HPDE6-E6E7 (cell line): ENCODE measurements at regions not wholly inside any gene's neighbourhood (a gene's known extent, or its start where the extent isn't known, plus 50 kb on each side); places are given as distances from the start of the nearest gene placed in this dataset.
"Not testable (repeated sequence)": the region's sequence is repeated elsewhere in the genome, so short reads cannot be mapped to it uniquely, and the experiment has no call there.

Experiments used
- DNase-seq: peaks from one replicate; pipeline ENCODE4 v3.0.0; 2011; ENCODE audit warnings: missing footprints; ENCODE audit errors: extremely low spot score

DNA sequence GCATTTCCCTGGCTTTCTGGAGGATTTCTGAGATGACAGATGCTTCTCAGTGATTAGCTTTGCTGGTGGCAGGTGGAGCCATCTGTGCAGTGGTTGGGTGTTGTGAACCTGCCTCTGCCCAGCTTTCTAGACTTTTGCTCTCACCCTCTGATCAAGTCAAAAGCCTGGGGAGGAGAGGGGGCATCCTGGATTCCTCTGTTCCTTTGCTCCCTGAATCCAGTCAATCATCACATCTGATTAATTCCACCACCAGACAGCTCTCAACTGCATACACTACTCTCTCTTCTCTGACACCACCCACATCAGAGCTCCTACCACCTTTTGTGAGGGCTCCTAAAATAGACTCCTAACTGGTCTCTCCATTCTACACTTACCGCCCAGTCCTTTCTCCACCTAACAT, 283.5 kb downstream of the WDR11 start:
- no peak for DNase-seq

DNA sequence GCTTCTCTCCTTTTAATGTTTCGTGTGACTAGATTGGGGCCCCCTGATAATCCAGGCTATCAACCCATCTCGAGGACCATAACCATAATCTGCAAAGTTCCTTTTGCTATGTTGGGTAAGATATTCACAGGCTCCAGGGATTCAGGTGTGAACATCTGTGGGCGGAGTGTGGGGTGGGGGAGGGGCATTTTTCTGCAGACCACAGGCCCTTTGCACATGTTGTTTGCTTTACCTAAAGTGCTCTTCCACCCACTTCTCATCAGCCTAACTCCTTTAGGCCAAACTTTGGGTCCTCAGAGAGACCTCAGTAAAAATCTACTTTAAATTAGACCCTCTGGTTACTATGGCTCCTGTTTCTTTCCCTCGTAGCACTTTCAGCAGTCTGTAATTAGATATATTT, 284.4 kb downstream of the WDR11 start:
- DNase-seq, result no peak

DNA sequence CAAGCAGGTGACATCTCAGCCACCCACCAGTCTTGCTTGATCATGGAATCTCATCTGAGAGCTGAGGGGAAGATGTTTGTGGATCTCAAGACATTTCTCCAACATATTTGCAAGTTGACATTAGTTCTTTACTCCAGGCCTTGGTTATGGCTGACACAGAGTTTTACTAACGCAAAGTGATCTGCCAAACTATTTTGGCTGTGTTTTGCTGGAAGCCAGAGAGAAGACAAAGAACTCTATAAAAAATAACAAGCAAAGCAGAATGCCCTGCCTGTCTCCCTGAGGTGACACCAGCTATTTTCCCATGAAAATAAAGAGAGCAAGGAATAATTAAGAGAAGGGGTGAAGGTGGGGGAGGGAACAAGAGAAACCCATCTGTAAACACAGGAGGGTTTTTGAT, 286.4 kb downstream of the WDR11 start:
- no peak for DNase-seq

DNA sequence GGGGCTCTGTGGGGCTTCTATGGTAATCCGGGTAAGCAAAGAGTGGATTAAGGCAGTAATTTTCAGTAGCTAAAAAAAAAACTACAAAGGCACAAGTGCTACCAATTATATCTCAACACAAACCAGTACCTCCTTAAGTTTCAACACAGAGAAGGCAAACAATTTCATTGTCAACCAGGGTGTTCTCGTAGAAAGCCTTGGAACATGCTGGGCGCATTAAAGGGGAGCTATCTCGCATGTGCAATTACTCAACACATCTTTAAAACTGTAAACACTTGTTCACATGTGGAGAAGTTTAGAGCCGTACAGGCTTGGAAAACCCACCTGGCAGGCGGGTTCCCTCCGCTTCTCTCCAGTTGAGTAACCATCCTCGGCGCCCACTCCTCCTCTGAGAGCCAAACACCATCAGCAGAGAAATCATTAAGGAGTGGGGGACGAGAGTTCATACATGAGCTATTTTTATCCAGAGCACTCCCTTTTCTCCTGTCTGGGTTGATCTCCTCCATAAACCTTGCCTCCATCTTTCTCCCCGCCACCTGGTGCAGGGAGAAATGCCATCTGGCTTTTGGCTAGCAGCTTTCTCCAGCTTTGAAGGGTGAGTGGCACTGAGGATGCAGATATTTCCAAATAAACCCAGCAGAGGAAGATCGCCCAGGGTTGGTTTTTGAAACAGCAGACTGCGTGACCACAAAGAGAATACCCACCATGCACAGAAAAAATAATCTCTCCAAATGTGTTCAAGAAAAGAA, 287.1 kb downstream of the WDR11 start:
- no peak for DNase-seq

DNA sequence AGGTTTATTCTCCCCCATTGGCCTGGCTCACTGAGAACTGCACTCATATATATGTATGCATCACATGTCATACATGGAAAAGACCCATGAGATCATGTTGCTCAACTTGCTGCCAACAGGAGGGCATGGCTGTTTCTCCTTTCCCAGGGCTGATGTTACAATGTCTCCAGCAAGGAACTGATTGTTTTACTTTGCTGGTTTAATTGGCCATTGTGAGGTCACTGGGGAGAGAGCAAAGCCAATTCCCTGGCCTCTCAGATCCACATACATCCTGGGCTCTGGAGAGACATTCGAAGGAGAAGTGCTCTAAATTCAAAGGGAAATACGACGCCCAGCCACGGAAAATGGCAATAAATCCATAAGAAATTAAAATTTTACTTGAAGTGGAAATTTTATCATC, 287.8 kb downstream of the WDR11 start:
- DNase-seq, result no peak

DNA sequence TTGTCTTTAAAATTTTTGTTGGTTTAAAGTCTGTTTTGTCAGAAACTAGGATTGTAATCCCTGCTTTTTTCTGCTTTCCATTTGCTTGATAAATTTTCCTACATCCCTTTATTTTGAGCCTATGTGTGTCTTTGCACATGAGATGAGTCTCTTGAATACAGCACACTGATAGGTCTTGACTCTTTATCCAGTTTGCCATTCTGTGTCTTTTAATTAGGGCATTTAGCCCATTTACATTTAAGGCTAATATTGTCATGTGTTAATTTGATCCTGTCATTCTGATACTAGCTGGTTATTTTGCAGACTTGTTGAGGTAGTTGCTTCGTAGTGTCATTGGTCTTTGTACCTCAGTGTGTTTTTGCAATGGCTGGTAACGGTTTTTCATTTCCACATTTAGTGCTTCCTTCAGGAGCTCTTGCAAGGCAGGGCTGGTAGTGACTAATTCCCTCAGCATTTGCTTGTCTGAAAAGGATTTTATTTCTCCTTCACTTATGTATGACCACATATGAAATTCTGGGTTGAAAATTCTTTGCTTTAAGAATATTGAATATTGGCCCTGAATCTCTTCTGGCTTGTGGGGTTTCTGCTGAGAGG, 294.7 kb downstream of the WDR11 start:
- not testable (repeated sequence) for DNase-seq

DNA sequence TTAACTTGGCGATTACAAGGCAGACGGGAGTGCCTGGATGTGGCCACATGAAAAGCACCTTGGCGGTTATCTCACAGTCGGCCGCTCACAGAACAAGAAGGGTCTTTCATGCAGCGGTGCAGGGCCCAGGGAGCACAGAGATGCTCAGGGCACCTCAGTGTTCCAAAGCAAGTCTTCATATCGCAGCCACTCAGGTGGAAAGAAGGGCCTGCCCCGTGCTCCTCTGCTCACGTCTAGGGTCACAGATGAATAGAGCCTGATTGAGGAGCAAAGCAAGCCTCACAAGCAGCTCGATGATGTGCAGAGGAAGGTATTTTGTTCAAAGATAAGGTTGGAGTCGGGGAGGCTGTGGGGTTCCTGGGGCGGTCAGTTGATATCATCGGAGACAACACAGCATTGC, 297.8 kb downstream of the WDR11 start:
- no peak for DNase-seq

DNA sequence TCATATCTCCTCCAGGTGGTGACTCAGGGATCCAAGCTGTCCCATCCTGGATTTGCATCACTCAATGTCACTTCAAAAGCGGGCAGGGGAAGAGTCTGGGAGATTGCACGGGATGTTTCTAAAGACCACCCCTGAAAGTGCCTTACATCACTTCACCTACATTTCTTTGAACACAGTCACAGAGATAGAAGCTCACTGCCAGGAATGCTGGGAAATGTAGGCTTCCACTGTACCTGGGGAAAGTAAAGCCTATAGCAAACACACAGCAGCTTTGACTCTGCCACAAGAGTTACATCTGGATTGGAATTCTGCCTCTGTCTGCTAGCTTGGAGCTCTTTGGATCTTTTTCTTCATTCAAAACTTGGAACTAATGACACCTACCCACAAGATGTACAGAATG, 300.9 kb downstream of the WDR11 start:
- DNase-seq, result no peak

DNA sequence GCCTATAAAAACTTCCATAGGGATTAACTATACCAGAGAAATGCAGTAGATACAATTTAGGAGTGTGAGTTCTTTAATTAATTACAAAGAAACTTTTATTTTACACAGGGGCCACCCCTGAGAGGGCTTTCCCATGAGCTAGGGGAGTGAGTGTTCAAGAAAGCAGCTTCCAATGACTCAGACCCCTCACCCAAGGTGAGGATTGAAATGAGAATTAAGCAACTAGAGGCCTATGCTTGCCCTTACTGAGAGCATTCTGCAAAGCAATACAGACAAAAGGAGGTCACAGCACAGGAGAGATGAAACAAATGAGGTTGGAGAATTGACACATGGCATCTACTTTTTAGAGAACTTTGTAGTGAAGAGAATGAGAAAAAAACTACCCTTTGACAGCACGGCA, 301.8 kb downstream of the WDR11 start:
- no peak for DNase-seq

DNA sequence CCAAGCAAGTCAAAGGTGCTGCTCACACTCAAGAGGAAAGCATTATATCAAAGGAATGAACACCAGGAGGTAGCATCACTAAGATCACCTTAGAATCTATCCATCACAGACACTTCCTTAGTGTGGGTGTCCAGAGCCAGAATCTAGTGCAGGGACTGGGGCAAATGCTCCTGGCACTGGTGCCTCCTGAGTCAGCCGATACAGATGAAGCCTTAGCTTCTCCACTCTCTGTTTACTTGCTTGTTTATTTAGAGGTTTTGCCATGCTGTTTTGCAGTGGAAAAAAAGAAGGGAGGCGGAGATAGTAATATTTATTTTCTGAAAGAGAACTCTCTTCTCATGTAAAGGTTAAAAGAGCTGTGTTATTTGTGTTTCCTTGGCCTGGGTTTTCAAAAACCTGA, 303.1 kb downstream of the WDR11 start:
- no peak for DNase-seq

DNA sequence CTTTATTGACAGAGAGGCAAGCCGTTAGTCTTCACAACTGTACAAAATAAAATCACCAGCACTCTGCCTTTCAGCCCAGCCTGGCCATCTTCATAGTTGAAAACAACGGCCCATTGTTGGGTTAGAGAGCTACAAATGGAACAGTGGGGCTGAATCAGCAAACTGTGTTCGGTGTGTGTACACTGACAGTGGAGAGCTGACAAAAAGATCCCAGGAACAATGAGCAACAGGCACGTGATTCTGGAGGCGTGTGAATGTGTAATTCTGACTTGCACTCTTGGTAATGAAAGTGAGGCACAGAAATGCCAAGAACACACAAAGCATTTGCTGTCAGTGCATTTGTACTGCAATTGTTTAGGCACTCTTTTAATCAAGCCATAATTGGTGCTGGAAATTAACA, 303.7 kb downstream of the WDR11 start:
- no peak for DNase-seq

DNA sequence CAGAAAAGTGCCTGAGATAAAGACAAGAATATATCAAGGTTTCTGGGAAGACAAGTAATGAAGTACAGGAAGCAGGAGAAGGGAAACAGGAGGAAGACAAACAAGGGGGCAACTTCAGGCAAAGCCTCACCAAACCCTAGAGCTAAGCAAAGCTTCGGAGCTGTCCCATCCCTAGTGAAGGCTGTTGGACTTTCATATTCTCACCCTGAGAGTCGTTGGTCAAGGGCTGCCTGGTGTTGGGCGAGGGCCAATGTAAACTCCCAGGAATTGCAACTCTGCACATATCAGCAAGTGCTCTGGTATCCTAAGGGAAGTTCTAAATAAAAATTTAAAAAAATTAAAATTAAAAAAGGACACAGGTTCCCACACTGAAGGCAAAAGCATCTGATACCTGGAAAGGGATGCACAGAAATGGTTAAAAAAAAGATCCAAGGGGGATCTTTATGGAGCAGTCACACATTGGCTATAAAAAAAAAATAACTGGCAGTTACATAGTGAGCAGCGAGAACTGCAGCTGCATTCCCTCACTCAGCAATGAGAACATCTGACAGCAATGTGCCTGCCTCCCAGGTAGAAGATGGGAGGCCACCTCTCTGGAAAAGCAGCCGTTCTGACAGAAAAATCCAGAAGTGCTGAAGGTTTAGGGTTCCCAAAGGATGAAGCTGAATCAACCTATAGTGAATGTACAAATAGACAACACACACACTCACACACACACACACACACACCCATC, 304.7 kb downstream of the WDR11 start:
- DNase-seq, result no peak

DNA sequence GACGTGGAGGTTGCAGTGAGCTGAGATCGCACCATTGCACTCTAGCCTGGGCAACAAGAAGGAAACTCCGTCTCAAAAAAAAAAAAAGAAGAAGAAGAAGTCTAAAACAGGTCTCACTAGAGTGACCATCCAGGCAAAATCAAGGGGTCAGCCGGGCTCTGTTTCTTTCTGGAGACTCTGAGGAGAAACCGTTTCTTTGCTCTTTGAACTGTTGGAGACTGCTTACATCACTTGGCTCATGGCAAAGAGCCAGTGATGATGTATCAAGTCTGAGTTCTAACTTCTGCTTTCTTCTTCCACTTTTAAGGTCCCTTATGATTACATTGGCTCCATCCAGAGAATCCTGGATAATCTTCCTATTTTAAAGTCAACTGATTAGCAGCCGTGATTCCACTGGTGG, 306.8 kb downstream of the WDR11 start:
- no peak for DNase-seq

DNA sequence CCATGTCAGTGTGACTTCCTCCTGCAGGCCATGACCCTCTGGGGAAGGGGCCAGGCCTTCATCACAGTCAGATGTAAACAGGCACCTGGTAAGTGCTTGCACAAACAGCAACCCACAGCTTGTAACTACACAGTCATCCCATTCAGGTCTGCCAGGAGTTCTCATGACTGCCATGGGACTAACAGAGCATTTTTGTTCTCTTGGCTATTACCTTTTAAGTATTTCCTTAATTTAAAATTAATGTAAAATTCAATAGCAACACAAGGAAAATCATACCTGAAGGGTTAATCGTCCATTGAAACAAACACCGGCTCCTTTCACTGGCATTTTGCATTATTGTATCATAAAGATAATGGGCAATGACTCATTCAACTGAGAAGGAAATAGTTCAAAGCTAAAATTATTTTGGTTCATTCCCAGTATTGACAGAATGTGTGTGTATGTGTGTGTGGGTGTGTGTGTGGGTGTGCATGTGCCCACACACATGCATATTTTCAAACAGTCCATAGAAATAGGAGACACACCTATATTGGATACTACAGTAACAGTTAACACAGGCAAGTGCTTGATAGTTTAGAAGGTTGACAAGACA, 307.9 kb downstream of the WDR11 start:
- DNase-seq, result peak; percentile 36

DNA sequence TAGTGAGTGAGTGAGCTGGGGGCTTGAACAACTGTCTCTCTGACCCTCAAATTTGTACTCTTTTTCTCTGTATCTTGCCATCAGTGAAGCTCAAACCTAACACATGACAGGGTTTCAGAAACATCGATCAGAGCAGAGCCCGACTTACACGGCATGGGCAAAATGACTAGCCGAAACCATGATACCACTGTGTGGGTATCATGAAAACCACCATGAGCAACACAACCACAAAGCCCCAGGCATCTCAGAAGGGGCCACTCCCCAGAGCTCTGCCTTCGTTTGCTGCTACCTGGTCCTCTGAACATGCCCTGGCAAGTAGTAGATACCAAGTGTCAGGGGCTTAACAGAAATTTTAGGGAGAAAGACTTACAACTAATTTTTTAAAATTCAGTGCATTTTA, 308.5 kb downstream of the WDR11 start:
- DNase-seq, result peak; percentile 36

DNA sequence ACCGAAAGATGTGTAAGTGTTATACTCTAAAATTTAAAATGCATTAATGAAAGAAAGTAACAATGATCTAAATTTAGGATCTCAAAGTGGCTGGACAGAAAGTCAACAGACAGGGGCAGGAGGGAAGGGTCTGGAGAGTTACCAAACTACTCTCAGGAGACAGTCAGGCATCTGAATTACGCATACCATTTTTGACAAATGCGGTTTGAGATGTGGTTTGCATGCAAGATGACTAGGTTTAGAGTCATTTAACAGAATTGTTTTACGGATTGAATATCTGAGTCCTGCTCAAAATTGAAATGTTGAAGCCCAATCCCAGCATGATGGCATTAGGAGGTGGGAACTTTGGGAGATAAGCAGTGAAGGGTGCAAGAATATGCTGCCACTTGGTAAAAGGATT, 314.1 kb downstream of the WDR11 start:
- no peak for DNase-seq

DNA sequence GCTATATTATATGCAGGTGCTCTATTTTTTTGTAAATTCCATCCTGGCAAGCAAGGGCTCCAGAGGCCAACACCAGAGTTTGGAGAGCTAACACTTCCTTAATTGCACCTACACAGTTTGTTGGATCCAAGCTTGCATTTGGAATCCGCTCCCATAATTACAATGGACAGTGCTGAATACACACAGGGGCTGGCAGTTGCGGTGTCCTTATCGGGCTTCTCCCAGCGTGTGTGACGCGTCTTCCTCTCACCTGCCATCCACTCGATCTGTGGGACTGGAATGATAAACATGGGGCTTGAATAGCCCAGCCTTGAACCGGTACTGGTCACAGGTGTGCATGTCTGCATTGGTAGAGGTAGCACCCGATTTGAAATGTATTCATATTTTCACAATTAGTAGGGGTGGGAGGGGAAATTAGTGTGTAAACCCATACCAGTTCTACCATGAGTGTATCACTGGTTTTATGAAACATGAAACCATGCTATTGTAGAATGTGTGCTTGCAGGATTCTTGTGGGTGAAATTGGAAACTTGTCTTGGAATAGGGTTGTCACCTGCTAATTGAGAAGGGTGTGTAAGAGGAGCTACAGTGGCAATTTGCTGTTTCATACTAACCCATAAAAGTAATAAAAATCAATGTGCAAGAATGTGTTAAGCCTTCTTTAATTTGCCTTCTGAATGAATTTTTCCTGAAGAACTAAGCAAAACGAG, 316.5 kb downstream of the WDR11 start:
- no peak for DNase-seq

DNA sequence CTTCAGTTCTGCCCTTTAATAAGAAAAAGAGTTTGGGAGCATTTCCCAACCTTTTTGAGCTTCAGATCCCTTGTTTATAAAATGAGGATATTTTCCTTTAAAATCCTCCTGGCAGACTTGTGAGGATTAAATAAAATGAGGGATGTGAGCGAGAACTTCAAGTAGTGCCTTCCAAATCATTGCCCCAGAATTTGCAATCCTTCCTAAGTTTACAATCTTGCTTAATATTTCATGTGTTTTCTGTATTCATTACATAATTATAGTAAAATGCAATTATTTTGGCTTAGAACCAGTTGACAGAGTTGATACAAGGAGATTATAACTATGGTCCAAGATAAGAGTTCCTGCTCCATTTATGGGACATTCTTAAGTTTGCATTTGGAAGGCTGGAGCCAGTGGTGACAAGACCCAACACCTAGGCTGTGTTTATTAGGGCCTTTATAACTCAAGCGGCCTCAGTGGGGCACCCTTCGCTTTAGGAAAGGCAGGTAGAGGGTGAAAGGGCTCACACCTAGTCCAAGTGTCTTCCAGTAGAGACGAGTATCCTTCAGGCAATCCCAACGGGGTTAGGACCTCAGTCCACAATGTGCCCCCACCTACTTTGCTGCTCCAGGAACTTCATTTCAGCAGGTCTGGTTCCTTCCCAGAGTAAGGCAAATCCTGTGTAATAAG, 317.5 kb downstream of the WDR11 start:
- no peak for DNase-seq

DNA sequence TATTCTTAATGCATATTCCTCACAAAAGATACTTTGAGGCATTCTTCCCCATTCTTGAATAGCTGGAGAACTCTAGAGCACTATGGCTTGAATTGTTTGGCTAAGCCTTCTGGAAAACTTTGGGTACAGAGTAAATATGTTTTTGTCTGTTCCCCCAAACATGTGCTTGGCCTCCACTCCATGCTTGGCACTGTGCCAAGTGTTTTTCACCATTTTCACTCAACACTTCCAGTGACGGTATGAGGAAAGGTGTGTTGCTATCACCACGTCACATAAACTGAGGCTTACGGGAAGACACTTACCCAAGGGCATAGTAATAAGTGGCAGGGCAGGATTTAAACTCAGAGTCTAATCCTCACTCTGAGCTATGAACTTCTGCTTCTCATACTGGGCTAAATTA, 318.2 kb downstream of the WDR11 start:
- no peak for DNase-seq

DNA sequence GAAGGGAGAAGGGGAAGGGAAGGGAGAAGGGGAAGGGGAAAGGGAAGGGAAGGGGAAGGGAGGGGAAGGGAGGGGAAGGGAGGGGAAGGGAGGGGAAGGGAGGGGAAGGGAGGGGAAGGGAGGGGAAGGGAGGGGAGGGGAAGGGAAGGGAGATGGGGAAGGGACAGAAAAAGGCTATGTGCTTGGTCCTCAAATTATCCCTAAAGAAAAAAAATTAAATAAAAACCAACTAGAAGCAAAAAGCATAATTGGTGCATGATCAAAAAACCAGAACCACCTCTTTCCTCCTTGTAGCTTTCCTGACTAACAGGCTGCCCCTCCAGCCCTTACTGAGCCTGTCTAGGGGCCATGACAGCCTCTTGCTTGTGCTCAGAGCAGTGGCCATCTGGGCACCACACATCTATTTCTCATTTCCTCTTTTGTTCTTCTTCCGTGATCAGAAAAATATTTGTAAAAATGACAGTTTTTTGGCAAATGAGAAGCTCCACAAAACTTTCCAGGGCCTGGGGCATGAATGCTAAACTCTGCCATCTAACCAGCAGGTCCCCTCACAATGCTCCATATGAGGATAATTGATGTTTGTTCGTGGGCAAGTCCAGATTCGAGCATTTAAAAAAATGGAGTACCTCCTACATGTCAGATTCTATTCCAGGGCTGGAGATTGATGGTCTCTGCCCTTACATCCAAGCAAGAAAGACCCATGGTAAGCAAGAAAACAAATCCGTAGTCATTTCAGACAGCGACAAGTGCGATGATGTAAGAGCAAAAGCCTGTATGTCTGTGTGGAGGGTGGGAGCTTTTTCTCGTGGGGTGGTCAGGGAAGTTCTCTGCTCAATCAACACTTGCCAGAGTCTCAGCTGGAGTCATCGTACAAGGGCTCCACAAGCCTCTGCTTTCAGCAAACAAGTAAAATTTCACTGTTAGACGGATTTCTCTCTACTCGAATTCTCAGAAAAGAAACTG, 320.9 kb downstream of the WDR11 start:
- DNase-seq, result no peak
